Mammary epithelial cell (primary cell): ENCODE measurements at regions not wholly inside any gene's neighbourhood (a gene's known extent, or its start where the extent isn't known, plus 50 kb on each side); places are given as distances from the start of the nearest gene placed in this dataset.

ENCODE experiments used
- CTCF ChIP-seq, 2 donors: IDR thresholded peaks in 1 of 2; conservative IDR thresholded peaks in 1 of 2; 2 replicates each; pipeline ENCODE4 v1.5.1; 2011 to 2012; ENCODE audit warnings: inconsistent platforms in 2 of 2, low read length in 2 of 2, mild to moderate bottlenecking in 2 of 2, control low read depth in 1 of 2, low read depth in 1 of 2; ENCODE audit not compliant: insufficient read depth in 1 of 2; ENCODE audit errors: extremely low read depth in 1 of 2
- EZH2 ChIP-seq: IDR thresholded peaks from 2 replicates; pipeline ENCODE4 v1.6.1; 2012; ENCODE audit warnings: low read length, inconsistent platforms, borderline replicate concordance

- TF ChIP-seq CTCF (conservative IDR thresholded peaks at IDR 0.05 in 1 of 2, IDR thresholded peaks at IDR 0.05 in 1 of 2; ENCODE audit: extremely low read depth in 1 of 2, insufficient read depth in 1 of 2, low read depth in 1 of 2, low read length in 2 of 2) (no peak), EZH2 (no peak)
These were observed 290.0 kb downstream of the TLE3 start for GRCh38 chr15:69807721-69808120.
